Tibial nerve (tissue), 3 donors: ENCODE measurements at regions not wholly inside any gene's neighbourhood (a gene's known extent, or its start where the extent isn't known, plus 50 kb on each side); places are given as distances from the start of the nearest gene placed in this dataset.

Experiments
- CTCF ChIP-seq, 5 experiments: fragments of 200-600 bp in 3 of 5; fragments of 450-650 bp in 2 of 5; sonication (generic) in 3 of 5; IDR thresholded peaks; one replicate each; pipeline ENCODE4 v1.5.1; 2016 to 2019; ENCODE audit warnings: antibody characterized with exemption in 5 of 5, mild to moderate bottlenecking in 3 of 5, moderate library complexity in 2 of 5
- POLR2A ChIP-seq, 2 donors: fragments of 450-650 bp; IDR thresholded peaks; one replicate each; pipeline ENCODE4 v1.6.1; 2017; ENCODE audit warnings: antibody characterized with exemption in 2 of 2, mild to moderate bottlenecking in 2 of 2, moderate library complexity in 2 of 2

DNA sequence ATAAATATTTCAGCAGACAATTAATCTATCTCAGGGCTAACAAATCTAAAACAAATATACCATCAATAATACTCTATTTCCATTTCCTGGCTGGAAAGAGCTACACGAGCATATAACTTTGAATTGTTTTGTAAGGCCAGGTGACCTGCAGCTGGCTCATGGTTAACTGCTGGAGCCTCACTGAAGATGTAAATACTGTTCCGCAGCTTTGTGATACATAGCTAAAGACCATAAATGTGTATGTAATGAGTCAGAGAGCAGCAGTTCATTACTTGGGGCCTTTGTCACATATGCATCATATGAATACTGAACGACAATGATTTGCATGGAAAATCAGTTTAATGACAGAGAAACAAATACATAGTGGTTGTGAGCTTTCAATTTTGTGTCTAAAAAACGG is 109.4 kb upstream of the CCN2 start:
- TF ChIP-seq CTCF (IDR thresholded peaks at IDR 0.05) (no peak), POLR2A (IDR thresholded peaks at IDR 0.05) (no peak)
